GM19025 (cell line): ENCODE measurements at regions not wholly inside any gene's neighbourhood (a gene's known extent, or its start where the extent isn't known, plus 50 kb on each side); places are given as distances from the start of the nearest gene placed in this dataset.

Experiments
- ATAC-seq: cut with Tn5 transposase; IDR thresholded peaks from one replicate; pipeline ENCODE4 v1.9.1; 2021; ENCODE audit warnings: mild to moderate bottlenecking, low read depth, moderate library complexity; ENCODE audit not compliant: unreplicated experiment

DNA sequence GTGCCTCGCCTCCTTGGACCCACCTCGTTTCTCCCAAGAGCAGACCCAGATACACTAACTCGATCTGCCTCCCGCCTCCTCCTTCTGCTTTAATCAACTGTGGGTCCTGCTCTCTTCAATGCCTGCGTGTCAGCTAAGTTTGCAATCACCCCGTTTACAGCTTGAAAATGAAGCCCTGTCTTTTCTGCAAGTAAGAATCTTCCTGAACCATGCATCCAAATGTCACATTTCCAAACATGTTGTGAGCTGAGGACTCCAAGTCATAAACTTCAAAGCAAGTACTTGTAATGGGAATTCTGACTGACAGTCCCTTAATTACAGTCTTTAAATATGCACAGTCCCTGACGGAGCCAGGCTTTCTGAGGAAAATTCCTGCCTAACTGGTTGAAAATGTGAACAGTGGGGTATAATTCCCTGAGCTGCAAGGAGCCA is 154.9 kb upstream of the UQCRFS1 start:
- no peak for ATAC-seq

DNA sequence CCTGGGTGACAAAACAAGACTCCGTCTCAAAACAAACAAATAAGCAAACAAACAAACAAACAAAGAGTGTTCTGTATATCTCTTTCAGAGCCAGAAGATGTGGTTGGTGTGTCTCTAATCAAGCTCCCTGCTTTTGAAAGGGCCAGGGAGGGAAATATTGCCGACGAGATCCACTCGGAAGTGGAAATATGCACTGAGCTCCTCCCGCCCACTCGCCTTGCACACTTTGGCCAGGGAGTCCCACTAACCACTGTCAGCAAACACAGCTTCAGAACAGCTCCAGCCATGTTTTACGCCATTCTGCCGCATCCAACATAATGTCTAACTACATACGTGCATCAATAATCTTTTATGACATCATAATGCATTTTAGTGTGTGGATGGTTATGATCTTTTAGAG is 155.5 kb upstream of the VSTM2B start:
- ATAC-seq, result no peak

DNA sequence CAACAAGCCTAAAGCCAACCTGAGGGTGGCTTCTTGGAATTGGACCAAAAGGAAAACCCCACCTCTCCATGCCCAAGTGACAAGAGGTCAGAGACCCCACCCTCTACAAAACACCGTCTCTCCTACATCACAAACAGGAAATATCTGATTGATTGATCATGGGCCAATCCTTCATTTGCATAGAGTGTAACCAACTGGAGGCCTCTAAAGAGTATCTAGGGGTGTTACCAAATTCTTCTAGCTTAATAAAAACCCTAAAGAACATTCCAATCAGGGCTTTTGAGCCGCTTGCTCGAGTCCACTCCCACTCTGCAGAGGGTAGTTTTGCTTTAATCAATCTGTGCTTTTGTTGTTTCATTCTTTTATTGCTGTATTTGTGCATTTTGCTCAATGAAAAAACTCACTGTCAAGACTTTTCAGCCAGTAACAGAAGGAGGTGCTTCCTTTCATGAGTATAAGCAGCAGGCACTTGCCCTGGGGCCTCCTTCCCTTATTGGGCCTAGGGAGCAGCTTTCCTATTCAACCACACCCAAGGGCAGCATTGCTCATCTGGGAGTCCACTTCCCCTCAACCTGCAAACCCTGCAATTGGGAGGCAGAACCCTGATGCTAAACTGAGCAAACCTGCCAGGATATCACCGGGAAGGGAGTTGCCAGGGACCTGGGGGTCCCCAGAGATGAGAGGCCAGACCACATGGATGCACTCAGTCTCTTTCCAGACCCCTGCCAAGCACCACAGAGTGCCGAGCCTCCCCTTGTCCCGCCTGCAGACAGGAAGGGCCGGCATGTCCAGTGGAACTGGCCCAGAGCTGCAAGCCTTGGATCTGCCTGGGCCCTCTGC is 154.3 kb upstream of the VSTM2B start:
- ATAC-seq, result no peak

DNA sequence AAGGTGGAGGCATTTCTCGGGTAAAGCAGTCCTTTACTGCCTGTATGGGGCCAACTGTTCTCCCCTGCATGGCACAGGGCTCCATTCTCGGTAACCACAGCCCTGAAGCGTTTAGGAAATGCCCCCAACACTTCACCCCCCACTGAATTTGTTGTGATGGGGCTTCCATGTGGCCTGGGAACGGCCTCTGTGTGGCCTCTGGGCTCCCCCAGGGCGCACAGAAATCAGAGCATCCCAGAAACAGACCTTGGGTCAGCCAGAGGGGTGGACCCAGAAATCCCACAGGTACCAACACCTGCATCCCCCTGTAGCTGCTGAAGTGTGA is 153.7 kb upstream of the VSTM2B start:
- no peak for ATAC-seq

DNA sequence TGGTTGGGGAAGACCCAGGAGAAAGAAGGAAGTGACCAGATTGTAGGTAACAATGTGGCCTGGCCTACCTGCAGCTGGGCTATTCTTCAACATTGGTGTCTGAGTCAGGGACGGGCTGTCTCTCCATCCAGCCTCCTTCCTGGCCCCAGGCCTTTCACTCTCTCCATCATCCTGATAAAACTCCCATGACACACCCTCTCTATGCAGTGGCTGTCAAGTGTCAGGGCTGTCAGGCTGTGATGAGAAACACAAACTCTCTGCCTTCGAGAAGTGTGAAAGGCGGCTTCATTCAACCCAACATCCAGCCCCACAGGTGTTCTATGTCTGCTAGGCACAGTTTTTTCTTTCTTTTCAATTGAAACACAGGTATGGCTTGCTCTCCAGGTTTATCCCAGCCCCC is 153.3 kb upstream of the VSTM2B start:
- no peak for ATAC-seq

DNA sequence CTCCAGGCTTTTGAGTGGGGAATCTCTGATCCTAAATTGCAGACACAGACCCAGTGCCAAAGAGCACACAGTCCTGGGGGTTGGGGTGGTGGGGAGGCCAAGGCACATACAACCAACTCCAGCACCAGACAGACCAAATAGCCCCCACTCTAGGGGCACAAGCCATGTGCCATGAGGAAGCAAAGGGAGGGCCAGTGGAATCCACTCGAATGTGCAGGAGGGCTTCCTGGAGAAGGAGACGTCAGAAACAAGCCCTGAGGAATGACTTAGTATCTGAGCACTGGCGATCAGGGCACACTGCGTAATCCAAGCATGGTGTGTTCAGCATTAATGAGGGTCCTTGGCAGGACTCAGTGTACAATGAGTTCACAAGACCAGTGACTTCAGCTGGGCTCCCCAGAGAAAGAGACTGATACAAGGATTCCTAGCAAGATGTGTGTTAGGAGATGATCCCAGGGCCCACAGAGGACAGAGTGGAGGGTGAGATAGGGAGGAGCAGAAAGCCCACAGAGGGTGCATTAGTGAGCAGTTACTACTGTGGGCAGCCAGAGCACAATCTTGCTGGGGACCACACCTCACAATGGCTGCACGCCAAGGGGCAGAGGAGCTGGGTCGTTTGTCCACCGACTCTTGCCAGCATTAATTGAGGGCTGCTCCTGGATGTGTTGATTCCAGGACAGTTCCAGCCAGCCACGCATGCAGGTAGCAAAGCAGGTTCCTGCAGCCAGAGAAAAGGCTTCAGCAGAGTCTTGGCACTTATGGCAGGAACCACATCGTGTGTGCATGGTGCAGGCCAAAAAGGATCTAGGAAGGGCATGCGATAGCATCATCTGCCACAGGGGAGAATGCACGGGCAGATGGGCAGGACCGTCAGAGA is 152.6 kb upstream of the VSTM2B start:
- no peak for ATAC-seq

DNA sequence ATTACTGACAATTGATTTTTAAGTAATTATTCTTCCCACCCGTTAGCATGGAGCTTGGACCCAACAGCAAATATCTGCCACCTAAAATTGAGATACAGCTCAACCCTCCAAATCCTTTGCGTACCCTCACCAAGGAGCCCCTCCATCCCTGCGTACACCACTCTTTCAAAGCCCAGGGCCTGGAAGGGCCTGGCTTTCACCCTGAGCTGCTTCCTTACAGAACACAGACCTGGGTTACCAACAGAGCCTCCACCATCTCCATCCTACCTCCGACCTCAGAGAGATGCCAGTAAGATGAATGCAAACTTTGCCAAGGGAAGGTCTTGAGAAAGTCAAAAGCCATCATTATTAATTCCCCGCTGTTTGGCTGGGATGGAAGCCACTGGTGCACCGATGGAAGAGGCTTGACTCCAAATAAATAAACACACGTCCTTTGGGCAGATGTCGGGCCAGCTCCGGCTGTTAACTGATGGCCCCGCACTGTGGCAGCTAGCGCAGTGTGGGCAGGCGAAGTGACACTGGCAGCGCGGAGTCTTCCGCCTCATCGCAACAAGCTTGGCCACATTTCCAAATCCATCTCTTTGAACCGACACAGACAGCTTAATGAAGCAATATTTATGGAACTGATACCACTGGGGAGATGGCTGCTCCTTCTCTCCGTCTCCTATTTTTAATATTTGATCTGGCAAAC is 150.2 kb upstream of the VSTM2B start:
- ATAC-seq, result no peak

DNA sequence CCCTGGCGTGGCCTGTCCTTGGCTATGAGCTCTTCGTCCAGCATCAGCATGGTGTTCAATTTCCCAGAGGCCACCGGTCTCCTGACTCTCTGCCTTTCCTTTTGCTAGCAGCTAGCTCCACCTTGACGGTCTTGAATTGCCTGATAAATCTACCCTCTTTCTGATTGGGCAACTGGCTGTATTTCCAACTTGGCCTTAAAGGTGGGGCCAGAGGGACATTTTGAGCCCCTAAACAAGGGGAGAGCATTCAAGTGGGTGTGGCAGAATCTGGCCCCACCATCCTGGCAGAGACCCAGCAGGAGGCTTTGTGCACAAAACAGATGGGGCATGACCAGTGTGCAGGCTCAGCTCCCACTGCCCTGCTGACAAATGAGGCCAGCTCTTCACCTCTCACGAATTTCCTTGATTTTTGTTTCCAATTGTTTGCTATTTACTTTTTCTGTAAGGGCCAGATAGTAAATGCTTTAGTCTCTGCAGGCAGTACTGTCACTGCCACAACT is 148.9 kb upstream of the VSTM2B start:
- no peak for ATAC-seq

DNA sequence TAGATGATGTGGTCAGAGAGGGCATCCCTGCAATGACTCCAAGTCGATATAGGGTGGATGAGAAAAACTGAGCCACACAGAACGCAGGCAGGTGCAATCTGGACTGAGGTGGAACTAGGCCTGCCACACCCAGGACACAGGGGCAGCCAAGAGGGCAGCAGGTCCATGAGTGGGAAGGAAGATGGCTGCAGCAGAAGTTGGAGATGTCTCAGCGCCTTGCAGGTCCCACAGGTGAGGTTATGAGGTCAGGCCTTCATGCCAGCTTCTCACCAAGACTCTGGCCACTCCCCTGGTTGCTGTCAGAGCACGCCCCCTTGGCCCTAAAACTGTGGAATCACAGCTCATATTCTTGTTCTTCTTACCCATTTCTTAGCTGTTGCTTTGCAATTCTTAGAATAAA is 147.7 kb upstream of the VSTM2B start:
- no peak for ATAC-seq

DNA sequence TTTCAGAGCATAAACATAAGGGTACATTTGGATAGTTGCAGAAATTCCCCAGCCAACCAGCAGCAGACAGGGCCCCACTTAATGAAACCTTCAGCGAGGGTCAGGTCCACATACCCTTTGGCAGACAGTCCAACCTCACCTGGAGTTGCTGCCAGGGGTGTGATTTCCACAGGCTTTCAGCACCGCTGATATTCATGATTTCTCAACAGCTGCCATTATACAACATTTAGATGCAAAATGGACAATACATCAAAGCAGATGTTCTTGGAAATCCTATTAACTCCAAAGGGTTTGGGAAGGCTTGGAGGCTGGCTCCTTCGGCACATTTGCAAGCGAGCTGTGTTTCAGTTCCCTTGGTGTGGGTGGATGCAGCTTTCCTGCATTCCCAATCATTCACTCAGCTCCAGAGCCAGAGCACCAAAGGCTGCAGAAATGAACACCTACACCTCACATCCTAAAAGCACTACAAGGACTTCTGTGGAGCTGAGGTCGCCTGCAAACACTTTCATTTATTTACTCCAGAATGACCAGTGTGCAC is 147.2 kb upstream of the VSTM2B start:
- no peak for ATAC-seq

DNA sequence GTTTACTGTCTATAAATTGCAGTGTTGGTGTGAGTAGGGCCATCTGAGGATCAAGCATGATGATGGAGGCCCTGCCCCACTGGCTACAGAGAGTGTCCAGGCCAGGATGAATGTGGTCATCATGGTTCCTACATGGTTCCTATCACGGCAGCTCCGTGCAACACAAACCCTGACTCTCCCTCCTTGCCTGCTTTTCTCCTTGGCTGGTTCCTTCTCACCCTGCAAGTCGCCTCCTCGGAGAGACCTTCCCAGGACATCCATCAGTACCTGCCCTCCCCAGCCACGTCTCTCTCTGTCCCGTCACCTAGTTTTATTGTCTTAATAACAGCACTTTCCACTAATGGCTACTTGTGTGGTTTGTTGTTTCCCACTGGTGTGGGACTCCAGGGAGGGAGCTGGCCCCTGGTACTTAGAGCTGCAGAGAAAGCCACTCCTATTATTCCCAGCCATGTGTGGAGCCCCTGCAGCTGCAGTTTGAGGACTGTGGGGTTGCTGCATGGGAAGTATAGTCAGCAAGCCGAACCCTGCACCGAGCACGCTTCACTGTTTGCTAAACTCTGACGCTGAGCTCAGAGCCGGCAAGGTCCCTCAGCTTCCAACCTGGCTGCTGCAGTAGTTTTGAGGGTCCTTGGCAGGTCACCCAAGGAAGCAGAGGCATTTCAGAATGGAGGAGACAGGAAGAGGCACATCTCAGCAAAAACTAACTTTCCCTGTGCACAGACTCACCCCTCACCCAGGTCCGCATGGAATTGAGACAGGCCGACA is 146.4 kb upstream of the VSTM2B start:
- no peak for ATAC-seq

DNA sequence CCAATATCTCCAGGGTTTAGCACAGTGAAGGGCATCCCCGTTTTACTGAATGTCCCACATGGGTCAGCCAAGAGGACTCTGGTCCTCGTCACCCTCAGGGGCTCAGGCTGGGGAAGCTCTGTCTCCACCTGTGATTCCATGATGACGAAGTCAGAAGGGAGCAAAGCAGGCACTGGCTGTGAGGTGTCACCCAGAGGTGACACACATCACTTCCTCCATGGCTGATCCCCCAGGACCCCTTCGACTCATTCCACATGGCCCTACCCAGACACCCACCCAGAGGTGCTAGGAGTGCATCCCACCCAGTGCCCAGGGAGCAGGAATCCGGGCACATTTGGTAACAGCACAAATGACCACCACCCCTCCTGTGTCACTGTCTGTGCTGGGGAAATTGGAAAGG is 145.2 kb upstream of the VSTM2B start:
- no peak for ATAC-seq

DNA sequence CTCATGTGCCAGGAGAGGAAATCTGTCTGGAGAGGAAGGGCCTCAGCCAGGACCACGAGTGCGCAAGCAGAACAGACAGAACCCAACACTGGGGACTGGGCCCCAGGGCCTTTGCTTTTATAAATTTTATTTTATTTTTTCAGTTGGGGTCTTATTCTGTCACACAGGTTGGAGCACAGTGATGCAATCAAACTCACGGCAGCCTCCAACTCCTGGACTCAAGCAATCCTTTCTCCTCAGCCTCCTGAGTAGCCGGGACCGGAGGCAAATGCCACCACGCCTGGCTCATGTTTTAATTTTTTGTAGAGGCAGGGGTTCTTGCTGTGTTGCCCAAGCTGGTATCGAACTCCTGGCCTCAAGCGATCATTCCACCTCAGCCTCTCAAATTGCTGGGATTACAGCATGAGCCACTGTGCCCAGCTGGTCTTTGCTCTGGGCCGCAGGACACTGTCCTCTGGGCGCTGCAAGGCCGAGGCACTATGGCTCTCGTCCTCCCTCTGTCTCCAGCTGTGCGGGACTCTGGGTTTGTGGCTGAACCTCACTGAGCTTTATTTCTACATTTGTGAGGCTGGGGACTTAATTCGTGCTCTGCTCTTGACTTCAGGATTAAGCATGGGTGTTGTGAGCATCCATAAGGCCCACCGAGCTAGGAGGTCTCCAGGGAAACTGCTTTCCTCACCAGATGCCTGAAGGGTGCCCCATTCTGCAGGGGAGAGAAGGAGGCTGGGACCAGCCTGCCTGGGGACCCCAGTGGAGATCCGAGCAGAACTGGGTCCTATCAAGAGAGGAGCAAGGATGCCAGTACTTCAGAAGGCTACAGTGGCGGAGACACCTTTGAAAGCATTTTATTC is 144.2 kb upstream of the VSTM2B start:
- ATAC-seq, result no peak

DNA sequence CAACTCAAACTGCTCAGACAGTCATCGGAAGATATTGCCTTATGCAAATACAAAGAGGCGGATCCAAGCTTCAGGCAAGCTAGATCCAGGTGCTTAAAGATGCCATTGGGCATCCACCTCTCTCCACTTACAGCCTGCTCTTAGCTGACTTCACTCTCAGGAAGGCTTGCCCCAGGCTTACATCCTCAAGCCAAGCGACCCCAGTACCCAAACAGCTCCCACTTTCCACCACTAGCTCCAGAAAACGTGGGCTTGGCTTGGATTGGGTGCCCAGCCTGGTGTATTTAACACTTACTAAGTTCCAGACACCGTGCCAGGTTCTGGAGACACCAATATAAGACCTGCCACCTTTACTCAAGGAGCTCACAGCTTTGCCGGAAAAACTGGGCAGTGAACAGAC is 142.1 kb upstream of the VSTM2B start:
- ATAC-seq, result no peak

DNA sequence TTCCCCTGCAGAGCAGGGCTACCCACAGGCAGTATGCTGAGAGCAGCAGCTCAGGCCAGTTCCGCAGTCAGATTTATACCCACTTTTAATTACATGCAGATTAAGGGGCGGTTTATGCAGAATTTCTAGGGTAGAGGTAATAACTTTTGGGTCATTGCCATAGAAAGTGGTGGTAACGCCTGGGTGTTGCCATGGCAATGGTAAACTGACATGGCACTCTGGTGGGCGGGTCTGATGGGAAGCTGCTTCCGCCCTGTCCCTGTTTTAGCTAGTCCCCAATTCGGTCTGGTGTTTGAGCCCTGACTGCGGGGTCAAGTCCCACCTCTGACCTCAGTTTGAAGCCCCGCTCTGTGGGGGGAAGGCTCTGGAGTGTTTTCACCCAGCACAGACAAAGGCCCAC is 141.1 kb upstream of the VSTM2B start:
- no peak for ATAC-seq

DNA sequence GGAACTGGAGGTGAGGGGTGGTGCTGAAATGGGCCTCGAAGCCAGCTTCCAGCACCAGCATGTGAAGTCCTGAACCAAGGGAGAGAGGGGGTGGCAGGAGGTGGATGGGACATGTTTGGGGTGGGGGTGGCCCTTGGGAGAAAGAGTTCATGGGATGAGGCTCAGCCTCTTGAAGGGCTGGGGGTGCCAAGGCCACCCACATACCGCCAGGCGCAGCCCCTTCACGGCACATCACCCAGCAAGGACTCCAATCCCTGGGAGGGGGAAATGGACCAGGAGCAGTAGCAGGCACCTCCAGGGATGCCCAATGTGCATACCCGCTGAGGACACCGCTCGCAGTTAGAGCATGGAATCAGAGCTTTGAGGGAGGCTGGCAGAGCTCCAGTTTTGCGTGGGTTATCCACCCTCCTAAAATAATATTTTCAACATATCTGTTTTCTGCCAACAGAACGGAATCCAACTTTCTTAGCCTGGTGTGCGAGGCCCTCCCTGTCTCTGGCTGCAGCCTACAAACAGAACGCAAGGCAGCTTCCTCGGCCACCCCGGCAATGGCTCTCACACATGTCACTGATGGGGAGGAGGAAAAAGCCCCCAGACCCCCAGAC is 140.5 kb upstream of the VSTM2B start:
- no peak for ATAC-seq

DNA sequence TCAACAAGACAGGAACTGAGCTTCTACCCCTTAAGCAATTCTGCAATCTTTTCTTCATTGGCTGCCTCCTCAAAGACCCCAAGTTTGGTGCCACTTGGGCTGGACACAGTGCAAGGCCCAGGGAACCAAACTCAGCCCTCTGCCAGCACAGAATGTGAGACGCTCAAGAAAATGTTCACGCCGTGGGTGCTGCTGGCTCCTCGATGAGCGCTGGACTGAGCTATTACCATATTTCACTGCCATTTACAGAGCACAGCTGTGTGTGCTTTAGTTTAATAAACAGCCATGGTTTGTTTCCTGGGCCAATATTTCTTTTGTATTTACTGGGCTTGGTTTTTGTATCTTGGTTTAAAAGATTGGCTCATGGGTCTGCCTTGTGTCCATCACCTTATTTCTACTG is 138.8 kb upstream of the VSTM2B start:
- ATAC-seq, result no peak

DNA sequence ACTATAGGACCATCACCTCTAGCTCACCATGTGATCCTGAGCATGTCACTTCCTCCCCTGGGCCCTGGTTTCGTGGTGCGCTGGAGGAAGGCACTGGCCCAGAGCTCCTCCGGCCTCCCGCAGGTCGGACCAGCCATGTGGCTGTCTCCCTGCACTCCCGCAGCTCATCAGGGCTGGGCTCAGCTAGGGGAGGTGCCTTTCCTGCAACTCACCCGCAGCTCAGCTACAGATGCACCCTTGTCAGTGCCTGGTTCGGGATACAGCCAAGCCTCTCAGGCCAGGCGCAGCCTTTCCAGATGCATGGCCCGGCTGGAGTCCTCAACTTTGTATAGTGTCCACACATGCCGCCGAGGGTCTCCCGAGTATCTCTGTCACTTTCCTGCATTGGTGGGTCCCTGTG is 138.2 kb upstream of the VSTM2B start:
- ATAC-seq, result no peak

DNA sequence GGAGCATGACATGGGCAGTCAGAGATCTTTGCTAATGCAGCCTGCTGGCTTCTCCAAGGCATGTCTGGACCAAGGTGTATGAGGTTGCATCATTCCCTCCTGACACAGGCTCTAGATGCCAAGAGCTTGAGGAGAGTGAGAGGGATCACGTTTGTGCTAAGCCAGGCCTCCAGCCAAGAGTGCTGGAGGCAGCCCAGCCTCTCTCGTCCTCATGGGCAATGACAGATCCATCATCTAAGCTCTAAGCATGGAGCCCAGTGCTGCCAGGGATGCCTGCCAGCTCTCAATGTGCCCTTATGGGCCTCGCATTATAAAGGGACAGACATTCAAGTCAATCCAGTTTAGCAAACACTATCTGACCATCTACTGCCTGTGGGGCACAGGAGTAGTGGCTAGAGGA is 136.3 kb upstream of the VSTM2B start:
- ATAC-seq, result no peak
